Lung (tissue), 11 donors: ENCODE measurements at regions not wholly inside any gene's neighbourhood (a gene's known extent, or its start where the extent isn't known, plus 50 kb on each side); places are given as distances from the start of the nearest gene placed in this dataset.
A peak's percentile ranks its signal among the peaks of the same experiment; 100 is the strongest.

ENCODE experiments used
- ATAC-seq: fragments of 200-7000 bp; cut with Tn5 transposase; one replicate; pipeline ENCODE4 v1.9.1; 2020; ENCODE audit warnings: moderate number of reproducible peaks; ENCODE audit not compliant: insufficient read depth, low FRiP score
- DNase-seq, 3 donors: peaks; one replicate each; pipeline ENCODE4 v3.0.0-alpha.2; 2013 to 2017
- H3K27ac ChIP-seq, 2 donors: one replicate each; pipeline ENCODE4 v1.5.1; 2013; ENCODE audit warnings: mild to moderate bottlenecking in 2 of 2, moderate library complexity in 2 of 2, control low read depth in 1 of 2, inconsistent platforms in 1 of 2, low read depth in 1 of 2, low read length in 1 of 2
- H3K27me3 ChIP-seq, 3 donors: one replicate each; pipeline ENCODE4 v1.5.1; 2013; ENCODE audit warnings: low read length in 2 of 3; ENCODE audit not compliant: control insufficient read depth in 3 of 3, insufficient read depth in 3 of 3
- H3K36me3 ChIP-seq, 4 donors: one replicate each; pipeline ENCODE4 v1.5.1; 2013; ENCODE audit warnings: low read length in 4 of 4, mild to moderate bottlenecking in 1 of 4, moderate library complexity in 1 of 4; ENCODE audit not compliant: control insufficient read depth in 4 of 4, insufficient read depth in 4 of 4
- H3K4me1 ChIP-seq, 5 donors: one replicate each; pipeline ENCODE4 v1.5.1; 2013; ENCODE audit warnings: low read length in 5 of 5, mild to moderate bottlenecking in 2 of 5, moderate library complexity in 1 of 5; ENCODE audit not compliant: control insufficient read depth in 5 of 5, insufficient read depth in 5 of 5
- H3K4me3 ChIP-seq: one replicate; pipeline ENCODE4 v1.5.1; 2013; ENCODE audit warnings: mild to moderate bottlenecking, control low read depth, moderate library complexity
- H3K9ac ChIP-seq, 2 donors: one replicate each; pipeline ENCODE4 v1.5.1; 2013; ENCODE audit warnings: low read length in 2 of 2, control low read depth in 1 of 2; ENCODE audit not compliant: insufficient read depth in 1 of 2
- H3K9me3 ChIP-seq, 4 donors: one replicate each; pipeline ENCODE4 v1.5.1; 2013; ENCODE audit warnings: low read length in 3 of 4, mild to moderate bottlenecking in 1 of 4, moderate library complexity in 1 of 4; ENCODE audit not compliant: control insufficient read depth in 4 of 4, insufficient read depth in 3 of 4
- CTCF ChIP-seq: IDR thresholded peaks from 2 replicates; pipeline ENCODE4 v1.5.1; 2012; ENCODE audit warnings: mild to moderate bottlenecking; ENCODE audit errors: control extremely low read depth, extremely low read depth
- WGBS, 2 donors: extraction: QIAGEN DNeasy Blood & Tissue Kit; methylation state at CpG; one replicate each; pipeline ENCODE4 v1.1.7; 2013; 5-methylcytosine and 5-hydroxymethylcytosine counted together
- donor health status: control.
- donor health status: control.
- donor health status: Bipolar disorder and iron deficiency.
- donor health status: healthy.
- donor health status: DM: yes; HTN: yes; CAD: no.

GRCh38 chr2:20137131-20137571 lies 85.7 kb upstream of the LAPTM4A start:
- TF ChIP-seq CTCF, result no peak
- no peak for ATAC-seq
- H3K27ac ChIP-seq, result no peak overlapping the region
- 83 to 84% methylated on average over 10 of the region's 10 CpGs for WGBS, 2 donors
- no peak overlapping the region for H3K9ac ChIP-seq
- H3K4me3 ChIP-seq, result no peak overlapping the region
- DNase-seq, result peak in 1 of 3 donors; percentile 7
- H3K36me3 ChIP-seq, result no peaks in the 10 kb centered on the region
- H3K9me3 ChIP-seq, result peaks cover 0 to 2% (median 0%) of the 10 kb centered on the region in 4 donors
- H3K4me1 ChIP-seq, result peaks cover 0 to 16% (median 0%) of the 10 kb centered on the region in 5 donors
- no peaks in the 10 kb centered on the region for H3K27me3 ChIP-seq

- TF ChIP-seq CTCF, result no peak
- H3K9me3 ChIP-seq, result peaks cover 0 to 2% (median 0%) of the 10 kb centered on the region in 4 donors
- ATAC-seq, result no peak
- no peaks in the 10 kb centered on the region for H3K36me3 ChIP-seq
- WGBS, 2 donors, result 75 to 85% methylated on average over 12 of the region's 12 CpGs
- H3K27me3 ChIP-seq, result no peaks in the 10 kb centered on the region
- H3K27ac ChIP-seq, result no peak overlapping the region
- no peak overlapping the region for H3K4me3 ChIP-seq
- H3K4me1 ChIP-seq, result peaks cover 0 to 16% (median 0%) of the 10 kb centered on the region in 5 donors
- H3K9ac ChIP-seq, result no peak overlapping the region
- DNase-seq, result peak in 1 of 3 donors; percentile 9
Measured at GRCh38 chr2:20136149-20136548, 84.7 kb upstream of the LAPTM4A start.

GRCh38 chr2:20135631-20136050 lies 84.2 kb upstream of the LAPTM4A start:
- Histone ChIP-seq H3K27ac (no peak overlapping the region), H3K27me3 (no peaks in the 10 kb centered on the region)
- ATAC-seq, result peak; percentile 63

More at GRCh38 chr2:20135631-20136050, 84.2 kb upstream of the LAPTM4A start:
- Histone ChIP-seq H3K4me1 (peaks cover 0 to 17% (median 2%) of the 10 kb centered on the region in 5 donors), H3K36me3 (no peaks in the 10 kb centered on the region), H3K9me3 (peaks cover 0 to 2% (median 0%) of the 10 kb centered on the region in 4 donors), H3K4me3 (no peak overlapping the region), H3K9ac (no peak overlapping the region)
- peak; percentile 59 for TF ChIP-seq CTCF
- WGBS, 2 donors, result 14 to 18% methylated on average over 10 of the region's 10 CpGs
- DNase-seq, result peak; percentile 80 to 86 (median 85)
